ENCODE measurements at regions not wholly inside any gene's neighbourhood (a gene's known extent, or its start where the extent isn't known, plus 50 kb on each side); places are given as distances from the start of the nearest gene placed in this dataset.
"Not testable (repeated sequence)": the region's sequence is repeated elsewhere in the genome, so short reads cannot be mapped to it uniquely, and the experiment has no call there.

DNA sequence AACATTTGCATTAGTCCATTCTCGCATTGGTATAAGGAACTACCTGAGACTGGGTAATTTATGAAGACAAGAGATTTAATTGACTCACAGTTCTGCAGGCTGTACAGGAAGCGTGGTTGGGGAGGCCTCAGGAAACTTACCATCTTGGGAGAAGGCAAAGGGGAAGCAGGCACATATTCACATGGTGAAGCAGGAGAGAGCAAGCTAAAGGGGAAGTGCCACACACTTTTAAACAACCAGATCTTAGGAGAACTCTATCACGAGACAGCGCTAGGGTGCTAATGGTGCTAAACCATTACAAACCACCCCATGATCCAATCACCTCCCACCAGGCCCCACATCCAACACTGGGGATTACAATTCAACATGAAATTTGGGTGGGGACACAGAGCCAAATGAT, 201.7 kb upstream of the MGAT5 start:
- DNase-seq (ENCODE audit: extremely low spot score) = no peak
- ChIA-PET POLR2A (no interaction called here), CTCF (no interaction called here)
- TF ChIP-seq, protein P1, sequence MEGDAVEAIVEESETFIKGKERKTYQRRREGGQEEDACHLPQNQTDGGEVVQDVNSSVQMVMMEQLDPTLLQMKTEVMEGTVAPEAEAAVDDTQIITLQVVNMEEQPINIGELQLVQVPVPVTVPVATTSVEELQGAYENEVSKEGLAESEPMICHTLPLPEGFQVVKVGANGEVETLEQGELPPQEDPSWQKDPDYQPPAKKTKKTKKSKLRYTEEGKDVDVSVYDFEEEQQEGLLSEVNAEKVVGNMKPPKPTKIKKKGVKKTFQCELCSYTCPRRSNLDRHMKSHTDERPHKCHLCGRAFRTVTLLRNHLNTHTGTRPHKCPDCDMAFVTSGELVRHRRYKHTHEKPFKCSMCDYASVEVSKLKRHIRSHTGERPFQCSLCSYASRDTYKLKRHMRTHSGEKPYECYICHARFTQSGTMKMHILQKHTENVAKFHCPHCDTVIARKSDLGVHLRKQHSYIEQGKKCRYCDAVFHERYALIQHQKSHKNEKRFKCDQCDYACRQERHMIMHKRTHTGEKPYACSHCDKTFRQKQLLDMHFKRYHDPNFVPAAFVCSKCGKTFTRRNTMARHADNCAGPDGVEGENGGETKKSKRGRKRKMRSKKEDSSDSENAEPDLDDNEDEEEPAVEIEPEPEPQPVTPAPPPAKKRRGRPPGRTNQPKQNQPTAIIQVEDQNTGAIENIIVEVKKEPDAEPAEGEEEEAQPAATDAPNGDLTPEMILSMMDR (IDR thresholded peaks at IDR 0.05; ENCODE audit: control extremely low read depth, extremely low read depth, low read depth, missing control alignments) = no peak

DNA sequence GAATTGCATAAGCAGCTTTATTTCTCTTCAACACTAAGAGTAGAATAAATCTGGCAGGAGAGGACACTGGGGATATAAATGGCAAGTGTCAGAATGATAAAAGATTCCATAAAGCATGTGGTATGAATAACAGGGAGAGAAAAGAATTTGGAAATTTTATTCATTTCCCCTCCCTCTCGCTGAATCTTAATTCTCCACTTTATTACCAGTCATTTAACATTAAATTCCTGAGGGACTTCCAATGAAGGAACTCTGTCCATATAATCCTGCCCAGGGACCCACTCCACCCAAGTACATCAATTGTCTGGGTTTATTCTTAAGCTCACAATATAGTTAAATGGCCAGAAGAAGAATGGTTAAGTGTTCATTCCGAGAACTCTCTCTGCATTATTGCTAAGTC, 197.7 kb upstream of the MGAT5 start:
- TF ChIP-seq, protein P1 (IDR thresholded peaks at IDR 0.05; ENCODE audit: control extremely low read depth, extremely low read depth, low read depth, missing control alignments) = no peak
- CTCF ChIA-PET = no interaction called here
- DNase-seq (ENCODE audit: extremely low spot score) = no peak
- POLR2A ChIA-PET = no interaction called here

DNA sequence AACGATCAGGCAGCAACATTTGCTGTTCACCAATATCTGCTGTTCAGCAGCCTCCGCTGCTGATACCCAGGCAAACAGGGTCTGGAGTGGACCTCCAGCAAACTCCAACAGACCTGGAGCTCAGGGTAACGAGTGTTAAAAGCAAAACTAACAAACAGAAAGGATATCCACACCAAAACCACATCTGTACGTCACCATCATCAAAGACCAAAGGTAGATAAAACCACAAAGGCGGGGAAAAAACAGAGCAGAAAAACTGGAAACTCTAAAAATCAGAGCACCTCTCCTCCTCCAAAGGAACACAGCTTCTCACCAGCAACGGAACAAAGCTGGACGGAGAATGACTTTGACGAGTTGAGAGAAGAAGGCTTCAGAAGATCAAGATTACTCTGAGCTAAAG, 192.8 kb upstream of the MGAT5 start:
- CTCF ChIA-PET; POLR2A ChIA-PET; DNase-seq (ENCODE audit: extremely low spot score): not testable (repeated sequence)

DNA sequence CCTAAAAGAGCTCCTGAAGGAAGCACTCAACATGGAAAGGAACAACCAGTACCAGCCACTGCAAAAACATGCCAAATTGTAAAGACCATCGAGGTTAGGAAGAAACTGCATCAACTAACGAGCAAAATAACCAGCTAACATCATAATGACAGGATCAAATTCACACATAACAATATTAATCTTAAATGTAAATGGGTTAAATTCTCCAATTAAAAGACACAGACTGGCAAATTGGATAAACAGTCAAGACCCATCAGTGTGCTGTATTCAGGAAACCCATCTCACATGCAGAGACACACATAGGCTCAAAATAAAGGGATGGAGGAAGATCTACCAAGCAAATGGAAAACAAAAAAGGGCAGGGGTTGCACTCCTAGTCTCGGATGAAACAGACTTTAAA, 191.6 kb upstream of the MGAT5 start:
- DNase-seq (ENCODE audit: extremely low spot score); POLR2A ChIA-PET; CTCF ChIA-PET: not testable (repeated sequence)

DNA sequence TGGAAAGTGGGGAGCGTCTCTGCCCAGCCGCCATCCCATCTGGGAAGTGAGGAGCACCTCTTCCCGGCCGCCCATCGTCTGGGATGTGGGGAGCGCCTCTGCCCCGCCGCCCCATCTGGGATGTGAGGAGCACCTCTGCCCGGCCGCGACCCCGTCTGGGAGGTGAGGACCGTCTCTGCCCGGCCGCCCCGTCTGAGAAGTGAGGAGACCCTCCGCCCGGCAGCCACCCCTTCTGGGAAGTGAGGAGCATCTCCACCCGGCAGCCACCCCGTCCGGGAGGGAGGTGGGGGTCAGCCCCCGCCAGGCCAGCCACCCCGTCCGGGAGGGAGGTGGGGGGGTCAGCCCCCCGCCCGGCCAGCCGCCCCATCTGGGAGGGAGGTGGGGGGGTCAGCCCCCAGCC, 190.0 kb upstream of the MGAT5 start:
- DNase-seq (ENCODE audit: extremely low spot score); CTCF ChIA-PET: not testable (repeated sequence)

DNA sequence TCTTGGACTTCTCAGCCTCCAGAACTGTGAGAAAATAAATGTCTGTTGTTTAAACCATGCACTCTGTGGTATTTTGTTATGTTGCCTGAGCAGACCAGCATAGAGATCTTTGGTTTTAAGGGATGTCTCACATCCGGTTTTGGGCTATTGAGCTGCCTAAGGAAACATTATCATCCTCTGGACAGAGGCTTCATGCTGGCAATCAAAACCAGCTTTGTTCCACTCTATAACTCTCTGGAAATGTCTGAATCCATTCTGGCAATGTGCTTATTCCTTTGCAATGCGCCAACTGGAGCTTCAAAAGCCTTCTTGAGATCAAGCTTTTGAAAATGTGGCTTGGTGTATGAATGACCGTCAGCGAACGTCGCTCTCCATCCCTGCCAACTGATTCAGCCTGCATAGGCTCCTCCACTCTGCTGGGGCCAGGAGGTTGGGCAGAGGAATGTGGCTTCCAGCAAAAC, 183.6 kb upstream of the MGAT5 start:
- DNase-seq (ENCODE audit: extremely low spot score) = no peak
- ChIA-PET POLR2A (no interaction called here), CTCF (no interaction called here)
- TF ChIP-seq, protein P1 (IDR thresholded peaks at IDR 0.05; ENCODE audit: control extremely low read depth, extremely low read depth, low read depth, missing control alignments) = no peak

More for the DNA sequence above, 190.0 kb upstream of the MGAT5 start:
- POLR2A ChIA-PET = not testable (repeated sequence)

DNA sequence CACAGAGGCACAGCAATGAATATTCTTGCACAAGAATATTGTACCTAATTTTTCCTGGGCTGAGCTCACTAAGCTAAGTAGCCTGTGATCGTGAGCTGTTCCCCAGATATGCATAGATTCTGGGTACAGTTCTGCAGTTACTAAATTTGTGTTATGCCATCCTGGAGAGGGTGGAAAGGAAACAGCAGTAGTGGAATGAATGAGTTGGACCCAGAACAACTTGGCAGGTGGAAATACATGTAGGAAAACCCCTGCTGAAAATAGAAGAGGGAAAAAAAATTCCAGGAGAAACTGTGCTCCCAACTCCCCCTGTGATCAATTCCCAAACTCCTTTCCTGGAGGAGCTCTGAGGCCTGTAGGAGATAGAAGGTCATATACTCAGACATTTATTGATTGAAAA, 181.5 kb upstream of the MGAT5 start:
- DNase-seq (ENCODE audit: extremely low spot score) = no peak
- ChIA-PET POLR2A (no interaction called here), CTCF (interaction anchor here (1.0 kb wide), 1 partner anchor 10 kb away, joined by 4 read pairs; no protein-coding TSS in a partner anchor)
- TF ChIP-seq, protein P1 (IDR thresholded peaks at IDR 0.05; ENCODE audit: control extremely low read depth, extremely low read depth, low read depth, missing control alignments) = no peak

DNA sequence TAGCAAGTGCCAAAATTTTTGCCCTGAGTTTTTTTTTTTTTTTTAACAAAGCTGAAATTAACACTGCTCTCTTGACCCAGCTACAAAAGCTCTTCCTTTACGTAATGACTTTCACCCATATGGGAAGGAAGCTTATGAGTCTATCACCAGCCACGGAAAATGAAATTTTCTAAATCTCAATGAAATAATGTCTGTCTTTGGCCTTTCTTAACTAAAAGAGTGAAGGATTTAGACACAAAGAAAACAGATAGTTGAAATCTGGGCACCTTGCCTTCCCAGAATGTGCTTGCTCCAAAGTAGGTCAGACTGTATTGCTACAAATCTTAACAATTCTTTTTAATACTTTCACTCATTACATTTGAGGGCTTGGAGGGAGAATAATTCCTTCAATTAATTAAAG, 180.8 kb upstream of the MGAT5 start:
- ChIA-PET POLR2A (no interaction called here), CTCF (interaction anchor here (1.0 kb wide), 1 partner anchor 10 kb away, joined by 4 read pairs; no protein-coding TSS in a partner anchor)
- TF ChIP-seq, protein P1 (IDR thresholded peaks at IDR 0.05; ENCODE audit: control extremely low read depth, extremely low read depth, low read depth, missing control alignments) = no peak
- DNase-seq (ENCODE audit: extremely low spot score) = no peak

Data from GM10248 (cell line).